ENCODE measurements at regions not wholly inside any gene's neighbourhood (a gene's known extent, or its start where the extent isn't known, plus 50 kb on each side); places are given as distances from the start of the nearest gene placed in this dataset.

GRCh38 chr10:85379338-85379737, 987.3 kb downstream of the GRID1 start (continued):
- TF ChIP-seq NFATC4 (CRISPR knock-in tag; IDR thresholded peaks at IDR 0.05): no peak

- H3K36me3 Mint-ChIP-seq: peaks cover 2% of the 10 kb centered on the region; the same call in 1 of the 2 replicates
Observed at GRCh38 chr10:85400981-85401695, 965.5 kb downstream of the GRID1 start.

More at GRCh38 chr10:85400981-85401695, 965.5 kb downstream of the GRID1 start:
- CTCF ChIA-PET: no interaction called here
- POLR2A ChIA-PET: no interaction called here
- no peaks in the 10 kb centered on the region for H3K27me3 Mint-ChIP-seq (ENCODE audit: low read depth)
- peaks cover 5% of the 10 kb centered on the region for H3K9me3 Mint-ChIP-seq
- no peak for DNase-seq (ENCODE audit: low spot score)
- H3K27ac Mint-ChIP-seq: no peak overlapping the region
- ATAC-seq: no peak
- no peaks in the 10 kb centered on the region for H3K4me1 Mint-ChIP-seq
- no peak overlapping the region for H3K4me3 Mint-ChIP-seq
- TF ChIP-seq ATF6 (CRISPR knock-in tag; IDR thresholded peaks at IDR 0.05) (no peak), IRF1 (CRISPR knock-in tag; IDR thresholded peaks at IDR 0.05) (no peak), FOXJ3 (CRISPR knock-in tag; IDR thresholded peaks at IDR 0.05; ENCODE audit: borderline replicate concordance) (no peak), ZNF219 (CRISPR knock-in tag; IDR thresholded peaks at IDR 0.05; ENCODE audit: borderline replicate concordance) (no peak), ARID4B (CRISPR knock-in tag; IDR thresholded peaks at IDR 0.05; ENCODE audit: borderline replicate concordance) (no peak), TEAD4 (CRISPR knock-in tag; IDR thresholded peaks at IDR 0.05) (no peak), SMAD3 (CRISPR knock-in tag; IDR thresholded peaks at IDR 0.05; ENCODE audit: borderline replicate concordance) (no peak), ZNF512 (CRISPR knock-in tag; IDR thresholded peaks at IDR 0.05; ENCODE audit: borderline replicate concordance) (no peak), CDX4 (CRISPR knock-in tag; IDR thresholded peaks at IDR 0.05; ENCODE audit: borderline replicate concordance) (no peak), ZNF138 (CRISPR knock-in tag; conservative IDR thresholded peaks at IDR 0.05) (no peak), MLX (CRISPR knock-in tag; IDR thresholded peaks at IDR 0.05) (no peak), EMX1 (CRISPR knock-in tag; IDR thresholded peaks at IDR 0.05) (no peak), ATF1 (CRISPR knock-in tag; IDR thresholded peaks at IDR 0.05) (no peak)

Data from WTC11 (cell line).